ENCODE measurements at regions not wholly inside any gene's neighbourhood (a gene's known extent, or its start where the extent isn't known, plus 50 kb on each side); places are given as distances from the start of the nearest gene placed in this dataset.
"Not testable (repeated sequence)": the region's sequence is repeated elsewhere in the genome, so short reads cannot be mapped to it uniquely, and the experiment has no call there.

DNA sequence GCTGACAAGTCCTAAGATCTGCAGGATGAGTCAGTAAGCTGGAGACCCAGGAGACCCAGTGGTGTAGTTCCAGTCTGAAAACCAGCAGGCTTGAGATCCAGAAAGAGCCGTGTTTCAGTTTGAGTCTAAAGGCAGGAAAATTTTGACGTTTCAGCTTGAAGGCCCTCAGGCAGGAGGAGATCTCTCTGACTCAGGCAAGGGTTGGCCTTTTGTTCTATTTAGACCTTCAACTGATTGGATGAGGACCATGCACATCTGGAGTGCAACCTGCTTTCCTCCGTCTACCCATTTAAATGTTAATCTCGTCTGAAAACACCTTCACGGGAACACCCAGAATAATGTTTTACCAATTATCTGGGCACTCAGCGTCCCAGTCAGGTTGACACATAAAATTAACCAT lies 69.5 kb downstream of the NPIPA7 start:
- not testable (repeated sequence) for DNase-seq

DNA sequence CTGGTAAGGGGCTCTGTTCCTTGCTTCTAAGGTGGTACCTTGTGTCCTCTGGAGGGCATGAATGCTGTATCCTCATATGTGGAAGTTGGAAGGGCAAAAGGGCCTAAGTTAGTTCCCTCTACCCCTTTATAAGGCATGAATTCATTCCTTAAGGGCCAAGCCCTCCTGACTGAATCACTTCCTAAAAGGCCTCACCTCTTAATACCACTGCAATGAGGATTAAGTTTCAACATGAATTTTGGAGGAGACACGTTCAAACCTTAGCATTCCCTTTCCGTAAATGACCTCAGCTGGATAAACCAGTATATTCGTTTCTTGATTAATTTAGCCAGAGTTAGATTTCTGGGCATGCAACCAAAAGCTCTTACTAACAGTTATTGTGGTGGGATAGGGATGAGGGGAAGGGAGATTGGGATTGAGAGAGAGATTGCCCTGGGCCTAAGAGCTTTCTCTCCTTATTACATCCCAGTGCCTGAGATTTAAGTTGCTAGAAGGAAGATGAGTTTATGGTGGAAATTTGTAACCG lies 70.8 kb downstream of the NPIPA7 start:
- not testable (repeated sequence) for DNase-seq

DNA sequence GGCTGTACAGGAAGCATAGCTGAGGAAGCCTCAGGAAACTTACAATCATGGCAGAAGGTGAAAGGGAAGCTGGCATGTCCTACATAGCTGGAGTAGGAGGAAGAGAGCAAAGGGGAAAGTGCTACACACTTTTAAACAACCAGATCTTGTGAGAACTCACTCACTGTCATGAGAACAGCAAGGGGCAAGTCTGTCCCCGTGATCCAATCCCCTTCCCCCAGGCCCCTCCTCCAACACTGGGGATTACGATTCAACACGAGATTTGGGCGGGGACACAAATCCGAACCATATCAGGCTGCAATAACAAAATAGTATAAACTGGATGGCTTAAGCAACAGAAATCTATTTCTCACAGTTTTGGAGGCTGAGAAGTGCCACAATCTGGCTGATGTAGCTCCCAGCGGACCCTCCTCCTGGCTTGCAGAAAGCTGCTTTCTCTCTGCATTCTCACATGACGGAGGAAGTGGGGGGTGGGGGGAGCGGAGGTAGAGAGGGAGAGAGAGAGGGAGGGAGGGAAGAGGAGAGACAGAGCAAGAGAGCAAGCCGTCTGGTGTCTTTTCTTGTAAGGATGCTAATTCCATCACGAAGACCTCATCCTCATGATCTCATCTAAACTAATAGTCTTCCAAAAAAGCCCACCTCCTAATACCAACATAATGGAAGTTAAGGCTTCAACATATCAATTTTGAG lies 72.9 kb downstream of the NPIPA7 start:
- DNase-seq: not testable (repeated sequence)

DNA sequence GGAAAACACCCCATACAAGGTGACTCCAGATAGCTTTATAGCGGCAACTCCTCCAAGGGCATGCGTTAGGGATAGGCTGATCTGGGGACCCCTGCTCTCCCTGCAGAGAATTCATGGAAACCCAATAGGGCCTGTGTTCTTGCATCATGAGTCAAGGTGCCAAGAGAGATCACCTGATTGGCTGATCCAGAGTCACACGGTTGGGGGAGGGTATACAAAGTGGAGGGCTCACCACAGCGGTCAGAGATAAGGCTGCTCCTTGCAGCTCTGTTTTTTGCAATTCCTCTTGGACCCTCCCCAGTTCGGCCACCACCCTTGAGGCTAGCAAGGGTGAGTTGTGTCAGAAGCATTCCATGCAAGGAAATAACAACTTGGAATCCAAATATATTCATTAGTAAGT lies 79.6 kb downstream of the NPIPA7 start:
- DNase-seq: not testable (repeated sequence)

DNA sequence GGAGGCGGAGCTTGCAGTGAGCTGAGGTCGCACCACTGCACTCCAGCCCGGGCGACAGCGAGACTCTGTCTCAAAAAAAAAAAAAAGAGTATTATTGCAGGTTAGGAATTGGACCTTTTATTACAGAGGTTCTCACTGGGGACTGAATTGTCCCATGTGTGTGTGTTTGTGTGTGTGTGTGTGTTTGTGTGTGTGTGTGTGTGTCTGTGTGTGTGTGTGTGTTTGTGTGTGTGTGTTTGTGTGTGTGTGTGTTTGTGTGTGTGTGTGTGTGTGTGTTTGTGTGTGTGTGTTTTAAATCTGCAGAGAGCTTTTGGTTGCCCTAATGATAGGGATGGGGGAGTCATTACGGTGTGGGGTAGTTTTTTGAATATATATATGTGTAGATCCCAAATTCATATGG lies 84.9 kb downstream of the NPIPA7 start:
- not testable (repeated sequence) for DNase-seq

DNA sequence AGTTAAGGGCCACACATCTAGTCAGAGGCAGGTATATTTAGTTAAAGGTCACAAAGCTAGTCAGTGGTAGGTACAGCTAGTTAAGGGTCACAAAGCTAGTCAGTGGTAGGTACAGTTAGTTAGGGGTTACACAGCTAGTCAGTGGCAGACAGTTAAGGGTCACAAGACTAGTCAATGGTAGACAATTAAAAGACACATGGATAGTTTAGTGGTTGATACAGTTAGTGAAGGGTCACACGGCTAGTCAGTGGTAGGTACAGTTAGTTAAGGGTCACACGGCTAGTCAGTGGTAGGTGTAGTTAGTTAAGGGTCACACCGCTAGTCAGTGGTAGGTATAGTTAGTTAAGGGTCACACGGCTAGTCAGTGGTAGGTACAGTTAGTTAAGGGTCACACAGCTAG lies 110.0 kb downstream of the NPIPA7 start:
- DNase-seq: not testable (repeated sequence)

DNA sequence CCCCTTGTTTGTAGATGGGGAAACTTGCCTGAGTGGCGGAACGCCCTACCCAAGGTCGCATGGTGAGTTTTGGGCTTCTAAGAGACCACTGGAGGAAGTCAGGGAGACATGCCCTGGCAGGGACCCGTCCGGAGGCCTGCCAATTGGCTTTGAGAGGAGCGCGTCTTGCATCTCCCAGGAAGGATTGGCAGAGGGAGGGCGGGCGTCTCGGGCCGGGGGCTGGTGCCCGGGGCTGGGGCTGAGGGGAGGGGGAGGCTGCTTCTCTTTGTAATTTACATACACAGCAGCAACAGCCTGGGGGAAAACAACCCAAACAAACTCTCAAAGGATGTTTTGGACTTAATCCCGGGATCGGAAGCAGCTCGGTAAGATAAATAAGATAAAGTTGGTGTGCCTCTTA lies 110.5 kb downstream of the NPIPA7 start:
- DNase-seq: not testable (repeated sequence)

DNA sequence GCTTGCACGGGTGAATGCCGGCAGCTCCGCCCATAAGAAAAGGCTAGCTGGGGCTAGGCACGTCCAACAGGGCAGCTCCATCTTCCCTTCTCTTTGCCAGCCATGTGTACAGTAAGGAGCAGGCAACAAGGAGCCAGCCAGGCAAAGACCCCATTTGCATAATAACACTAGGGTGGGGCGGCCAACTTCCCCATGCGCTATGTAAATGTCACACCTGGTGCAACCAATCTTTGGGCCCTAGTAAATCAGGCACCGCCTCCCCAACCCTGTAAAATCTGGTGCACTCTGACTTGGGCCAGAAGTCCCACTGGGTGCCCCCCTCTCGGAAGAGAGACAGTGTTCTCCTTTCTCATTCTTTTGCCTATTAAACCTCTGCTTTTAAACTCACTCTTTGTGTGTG lies 115.2 kb downstream of the NPIPA7 start:
- not testable (repeated sequence) for DNase-seq

DNA sequence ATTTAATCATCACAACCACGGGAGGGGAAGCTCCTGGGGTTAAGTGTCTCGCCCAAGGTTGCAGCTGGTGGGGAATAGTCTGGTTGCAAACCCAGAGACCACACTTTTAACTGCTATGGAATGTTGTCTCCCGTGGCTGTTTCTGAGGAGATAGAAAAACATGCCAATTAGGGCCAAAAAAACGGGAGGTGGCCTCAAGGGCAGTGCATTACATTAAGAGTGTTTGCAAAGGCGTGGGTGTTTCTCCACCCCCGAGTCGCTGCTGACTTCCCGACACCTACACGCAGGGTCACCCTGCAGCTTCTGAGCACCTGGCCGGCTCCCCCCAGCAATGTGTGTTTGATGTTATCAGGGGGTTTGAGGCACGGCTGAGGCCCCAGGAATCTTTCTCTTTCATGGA lies 116.1 kb downstream of the NPIPA7 start:
- not testable (repeated sequence) for DNase-seq

DNA sequence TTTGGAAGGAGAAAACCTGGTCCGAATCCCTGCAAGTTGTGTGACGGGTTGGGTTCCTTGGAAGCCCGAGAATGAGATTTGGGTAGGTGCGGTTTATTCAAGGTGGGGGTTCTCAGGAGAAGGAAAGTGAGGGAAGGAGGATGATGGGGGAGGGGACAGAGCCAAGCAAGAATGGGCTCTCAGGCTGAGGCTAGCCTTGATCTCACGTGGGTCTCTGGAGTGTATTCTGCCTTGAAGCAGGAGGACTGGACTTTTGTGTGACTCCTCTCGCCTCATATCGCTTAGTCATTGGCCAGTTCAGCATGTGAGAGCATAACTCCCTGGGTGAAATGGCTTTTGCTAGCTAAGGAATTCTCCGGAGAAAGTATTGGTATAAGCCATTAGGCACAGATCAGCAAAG lies 120.9 kb downstream of the NPIPA7 start:
- not testable (repeated sequence) for DNase-seq

DNA sequence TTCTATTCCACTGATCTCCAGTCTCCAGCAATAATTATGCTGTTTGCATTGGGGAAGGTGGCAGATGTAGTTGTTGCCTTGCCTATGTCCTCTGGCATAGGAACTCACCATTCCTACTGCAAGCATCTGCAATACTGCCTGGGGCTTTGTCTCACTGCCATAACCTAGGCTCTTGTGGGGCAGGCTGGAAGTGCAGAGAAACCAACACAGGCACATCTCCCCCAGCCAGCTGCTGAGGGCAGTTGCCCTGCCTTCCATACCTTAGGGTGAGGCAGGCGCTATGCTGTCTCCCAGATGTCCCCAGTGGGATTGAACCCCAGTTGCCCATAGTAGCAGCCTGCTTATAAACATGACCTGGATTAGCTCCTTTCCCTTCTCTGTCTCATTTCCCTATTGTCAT lies 128.1 kb downstream of the NPIPA7 start:
- DNase-seq: not testable (repeated sequence)

DNA sequence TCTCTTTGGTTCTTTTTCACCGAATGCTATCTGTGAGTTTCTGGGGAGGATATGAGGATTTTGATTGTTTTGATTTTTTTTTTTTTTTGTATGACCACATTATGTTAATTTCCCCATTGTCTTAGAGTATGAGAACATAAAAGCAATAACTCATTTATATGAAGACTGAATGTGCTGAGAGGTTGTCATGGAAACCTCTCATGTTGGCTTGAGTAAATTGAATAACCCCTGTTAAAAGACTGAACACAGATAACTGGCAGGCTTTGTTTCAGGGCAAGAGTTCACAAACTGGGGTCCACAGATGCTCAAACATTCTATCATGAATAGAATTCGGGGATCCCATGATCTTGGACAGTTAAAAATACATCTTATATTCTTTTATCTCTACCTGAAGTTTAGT lies 129.4 kb downstream of the NPIPA7 start:
- not testable (repeated sequence) for DNase-seq

DNA sequence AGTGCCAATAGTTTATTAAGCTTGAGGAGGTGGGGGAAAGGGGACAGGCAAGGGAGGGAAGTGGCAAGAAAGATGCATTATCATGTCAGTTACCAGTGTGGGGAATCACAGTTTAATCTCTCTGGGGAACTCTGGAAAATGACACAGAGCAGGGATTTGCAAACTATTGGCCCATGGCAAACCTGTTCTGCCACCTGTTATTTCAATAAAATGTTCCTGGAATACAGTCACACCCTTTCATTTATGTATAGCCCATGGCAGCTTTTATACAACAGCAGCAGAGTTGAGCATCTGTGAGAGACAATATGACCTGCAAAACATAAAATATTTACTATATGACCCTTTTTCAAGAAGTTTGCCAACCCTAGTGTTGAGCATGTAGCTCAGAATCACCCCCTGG lies 140.5 kb downstream of the NPIPA7 start:
- DNase-seq: not testable (repeated sequence)

DNA sequence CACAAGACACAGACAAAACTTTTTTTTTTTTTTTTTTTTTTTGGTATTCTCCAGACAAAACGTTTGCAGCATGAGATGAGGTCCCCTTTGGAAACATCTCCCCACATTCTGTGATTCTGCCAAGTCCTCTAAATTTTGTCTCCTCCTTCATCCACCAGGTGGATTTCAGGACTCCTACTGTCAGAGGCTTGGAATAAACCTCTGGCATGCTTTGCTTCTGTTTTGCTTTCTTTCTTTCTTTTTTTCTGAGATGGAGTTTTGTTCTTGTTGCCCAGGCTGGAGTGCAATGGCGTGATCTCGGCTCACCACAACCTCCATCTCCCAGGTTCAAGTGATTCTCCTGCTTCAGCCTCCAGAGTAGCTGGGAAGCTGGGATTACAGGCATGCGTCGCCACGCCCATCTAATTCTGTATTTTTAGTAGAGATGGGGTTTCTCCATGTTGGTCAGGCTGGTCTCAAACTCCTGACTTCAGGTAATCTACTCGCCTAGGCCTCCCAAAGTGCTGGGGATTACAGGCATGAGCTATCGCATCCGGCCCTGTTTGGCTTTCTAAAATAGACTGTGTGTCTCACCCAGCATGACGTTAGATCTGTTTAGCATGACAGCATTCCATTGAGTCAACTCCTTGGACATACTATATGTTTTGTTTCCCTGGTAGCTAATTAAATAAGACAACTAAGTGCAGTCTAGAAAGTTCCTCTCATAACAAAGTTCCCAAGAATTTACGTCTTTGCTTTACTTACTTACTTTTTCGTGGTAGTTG lies 142.5 kb downstream of the NPIPA7 start:
- DNase-seq: not testable (repeated sequence)

DNA sequence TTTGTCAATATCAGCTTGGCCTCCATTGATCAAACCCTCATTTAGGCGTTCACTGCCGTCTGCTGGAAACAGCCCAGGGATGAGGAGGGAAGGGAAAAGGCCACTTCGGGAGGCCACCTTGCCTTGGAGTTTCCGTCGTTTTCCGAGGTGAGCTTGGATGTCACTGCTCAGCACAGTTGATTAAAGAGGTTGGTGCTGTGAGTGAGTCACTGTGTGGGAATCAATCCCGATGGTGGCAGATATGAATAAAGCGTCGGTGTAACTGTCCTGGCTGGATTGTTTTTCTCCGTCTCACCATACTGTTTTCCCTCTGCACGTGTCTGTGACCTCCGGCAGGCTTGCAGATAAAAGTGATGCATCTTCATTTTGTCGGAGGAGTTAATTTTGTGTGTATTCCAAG lies 148.1 kb downstream of the NPIPA7 start:
- DNase-seq: not testable (repeated sequence)

DNA sequence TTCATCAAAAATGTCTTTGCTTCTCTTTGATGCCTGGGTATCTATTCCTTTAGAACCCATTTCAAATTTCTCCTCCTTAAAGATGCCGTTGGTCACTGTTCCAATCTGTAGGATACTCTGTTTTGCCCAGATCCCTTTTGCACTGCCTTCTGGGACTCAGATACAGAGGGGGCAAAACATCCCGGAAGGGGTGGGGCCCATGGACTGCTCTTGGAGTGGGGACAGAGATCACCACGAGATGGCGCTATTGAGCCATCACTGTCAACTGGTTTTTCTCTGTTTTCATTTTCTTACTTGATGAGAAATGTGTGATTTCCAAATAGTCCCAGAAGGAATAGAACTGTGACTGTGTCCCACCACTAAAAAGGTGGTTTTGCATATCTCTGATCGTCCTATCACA lies 151.8 kb downstream of the NPIPA7 start:
- not testable (repeated sequence) for DNase-seq

DNA sequence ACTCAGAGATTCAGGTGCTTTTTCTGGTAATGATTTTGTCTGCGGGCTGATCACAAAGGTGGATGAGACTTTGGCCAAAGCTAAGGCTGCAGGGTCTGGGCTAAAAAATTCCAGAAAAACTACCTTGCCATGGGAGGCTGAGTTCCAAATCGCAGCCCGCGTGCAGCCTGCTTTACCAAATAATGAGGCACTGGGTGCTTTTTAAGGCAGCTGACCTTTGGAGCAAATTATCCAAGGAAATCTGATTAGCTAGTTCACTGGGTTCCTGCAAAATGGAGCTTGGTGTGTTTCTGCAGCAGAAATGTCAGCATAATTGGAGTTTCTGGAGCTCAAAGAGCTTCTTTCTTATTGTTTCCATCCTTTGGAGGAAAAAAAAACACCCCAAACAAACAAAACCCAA lies 156.6 kb downstream of the NPIPA7 start:
- DNase-seq: not testable (repeated sequence)

DNA sequence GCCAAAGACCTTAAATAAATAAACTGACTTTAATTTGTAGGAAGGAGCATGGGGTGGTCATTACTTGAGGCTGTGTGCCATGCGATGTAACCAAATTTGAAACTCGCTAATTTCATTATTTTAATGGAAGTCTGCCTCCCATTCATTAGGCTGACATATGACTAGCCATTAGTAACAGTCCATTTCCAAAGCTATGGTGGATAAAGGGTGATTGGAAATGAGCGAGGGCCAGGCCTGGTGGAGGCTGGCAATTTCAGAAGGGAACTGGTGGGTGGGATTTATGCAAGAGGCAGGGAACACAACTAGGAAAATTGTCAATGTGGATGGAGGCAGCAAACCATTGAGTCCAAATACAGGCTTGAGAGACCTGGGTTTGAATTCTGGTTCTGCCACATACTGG lies 157.2 kb downstream of the NPIPA7 start:
- not testable (repeated sequence) for DNase-seq

DNA sequence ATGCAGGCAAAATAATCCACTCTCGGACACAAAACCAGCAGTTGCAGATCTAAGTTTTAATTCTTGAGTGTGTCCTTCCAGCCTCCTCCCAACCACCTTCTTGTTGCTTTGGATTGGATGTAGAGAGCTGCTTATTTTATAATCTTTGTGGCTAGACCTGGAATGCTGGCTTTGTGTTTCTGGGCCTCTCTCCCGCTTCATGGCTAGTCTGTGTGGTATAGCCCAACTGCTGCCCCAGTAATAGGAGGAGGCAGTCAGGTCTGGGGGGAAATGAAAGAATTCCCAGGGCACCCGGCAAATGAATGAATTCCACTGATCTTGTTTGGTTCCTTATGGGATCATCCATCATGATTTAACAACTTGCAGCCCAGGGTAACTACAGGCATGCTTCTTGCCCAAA lies 170.8 kb downstream of the NPIPA7 start:
- DNase-seq: not testable (repeated sequence)

DNA sequence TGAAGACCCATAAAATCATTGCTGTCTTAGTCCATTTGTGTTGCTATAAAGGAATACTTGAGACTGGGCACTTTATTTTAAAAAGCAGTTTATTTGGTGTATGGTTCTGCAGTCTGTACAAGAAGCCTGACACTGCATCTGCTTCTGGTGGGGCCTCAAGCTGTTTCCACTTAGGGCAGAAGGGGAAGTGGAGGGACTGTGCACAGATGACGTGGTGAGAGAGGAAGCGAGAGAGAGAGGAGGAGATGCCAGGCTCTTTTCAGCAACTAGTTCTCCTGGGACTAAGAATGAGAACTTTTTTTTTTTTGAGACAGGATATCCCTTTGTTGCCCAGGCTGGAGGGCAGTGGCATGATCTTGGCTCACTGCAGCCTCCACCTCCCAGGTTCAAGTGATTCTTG lies 171.9 kb downstream of the NPIPA7 start:
- not testable (repeated sequence) for DNase-seq

DNA sequence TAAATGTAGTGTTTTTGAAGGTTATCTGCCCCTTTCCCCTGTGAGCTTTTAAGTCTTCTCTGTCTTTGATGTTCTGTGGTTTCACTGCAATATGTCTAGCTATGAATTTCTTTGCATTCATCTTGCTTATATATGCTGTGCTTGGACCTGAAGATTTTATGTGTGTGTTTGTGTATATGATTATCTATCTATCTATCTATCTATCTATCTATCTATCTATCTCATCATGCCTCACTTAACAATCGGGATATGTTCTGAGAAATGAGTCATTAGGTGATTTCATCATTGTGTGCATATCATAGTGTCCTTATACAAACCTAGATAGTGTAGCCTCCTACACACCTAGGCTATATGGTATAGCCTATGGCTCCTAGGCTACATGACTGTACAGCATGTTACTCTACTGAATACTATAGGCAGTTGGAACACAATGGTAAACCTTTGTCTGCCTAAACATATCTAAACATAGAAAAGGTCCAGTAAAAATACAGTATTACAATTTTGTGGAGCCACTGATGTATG lies 173.9 kb downstream of the NPIPA7 start:
- DNase-seq: not testable (repeated sequence)

DNA sequence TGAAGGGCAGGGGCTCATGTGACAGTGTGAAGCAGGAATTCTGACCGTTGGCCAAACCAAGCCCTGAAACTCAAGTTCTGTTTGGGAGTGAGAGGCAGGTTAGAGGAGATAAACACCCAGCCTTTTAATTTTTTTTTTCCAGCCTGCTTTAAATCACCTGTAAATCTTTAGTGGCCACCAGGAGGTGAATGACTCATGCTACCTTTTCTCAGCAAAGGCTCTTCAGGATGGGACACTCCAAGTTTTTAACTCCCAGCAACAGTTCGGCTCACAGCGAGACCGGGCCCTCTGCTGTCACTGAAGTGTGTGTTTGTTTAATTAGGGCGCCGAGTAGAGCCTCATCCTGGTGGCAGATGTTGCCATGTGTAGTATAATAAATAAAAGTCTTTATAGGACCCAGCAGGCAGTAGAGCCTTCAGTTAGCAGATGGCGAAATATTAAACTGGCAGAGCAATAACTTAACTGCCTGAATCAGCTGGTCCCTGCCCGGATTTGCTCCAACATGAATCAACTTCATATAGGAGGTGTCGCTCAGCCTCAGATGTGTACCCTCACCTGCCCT lies 180.3 kb downstream of the NPIPA7 start:
- DNase-seq: not testable (repeated sequence)

DNA sequence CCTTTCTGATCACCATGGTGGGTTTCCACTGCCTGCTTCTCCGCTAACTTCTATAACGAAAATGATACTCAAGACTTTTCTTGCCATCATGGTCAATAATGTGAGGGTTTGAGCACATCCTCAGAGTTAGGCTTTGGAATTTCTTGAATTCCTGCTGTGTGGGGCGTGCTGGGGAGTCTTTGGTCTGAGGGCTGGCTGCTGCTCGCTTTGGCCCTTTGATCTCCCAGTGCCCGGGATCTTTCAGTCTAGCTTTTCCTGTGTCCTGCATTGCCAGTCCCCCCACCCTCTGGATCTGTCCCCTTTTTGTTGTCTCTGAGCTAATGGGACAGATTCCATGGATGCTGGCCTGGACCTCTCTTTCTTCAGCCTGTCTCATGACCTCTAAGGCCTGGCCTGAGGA lies 182.6 kb downstream of the NPIPA7 start:
- DNase-seq: not testable (repeated sequence)

Measured in stimulated activated naive CD4-positive, alpha-beta T cell (primary cell).